Stimulated activated effector memory CD8-positive, alpha-beta T cell treated with anti-CD3 and anti-CD28 coated beads, Interleukin-12 subunit alpha, Interleukin-12 subunit beta, amount 100 ng/mL, for 72 hours (primary cell): ENCODE measurements at regions not wholly inside any gene's neighbourhood (a gene's known extent, or its start where the extent isn't known, plus 50 kb on each side); places are given as distances from the start of the nearest gene placed in this dataset.
A peak's percentile ranks its signal among the peaks of the same experiment; 100 is the strongest.

ENCODE experiments used
- ATAC-seq: fragments of 150-1000 bp; cut with Tn5 transposase; 2 replicates; pipeline ENCODE4 v1.10.0; 2021
- DNase-seq, 2 donors: peaks; one replicate each; pipeline ENCODE4 v3.0.0; 2021 to 2022; ENCODE audit warnings: low spot score in 2 of 2
- H3K27ac Mint-ChIP-seq: one replicate; pipeline ENCODE4 v1.8.0; 2022; ENCODE audit warnings: mild to moderate bottlenecking, mixed read lengths
- H3K36me3 Mint-ChIP-seq: one replicate; pipeline ENCODE4 v1.8.0; 2022; ENCODE audit warnings: mild to moderate bottlenecking, mixed read lengths
- H3K4me1 Mint-ChIP-seq: one replicate; pipeline ENCODE4 v1.8.0; 2022; ENCODE audit warnings: mixed read lengths
- H3K4me3 Mint-ChIP-seq: one replicate; pipeline ENCODE4 v1.8.0; 2022; ENCODE audit warnings: mild to moderate bottlenecking, mixed read lengths
- H3K9me3 Mint-ChIP-seq: one replicate; pipeline ENCODE4 v1.8.0; 2022; ENCODE audit warnings: mixed read lengths

GRCh38 chr11:115587718-115588342, 83.6 kb upstream of the CADM1 start:
- H3K27ac Mint-ChIP-seq: no peak overlapping the region
- DNase-seq: no peak
- H3K4me1 Mint-ChIP-seq: no peaks in the 10 kb centered on the region
- no peak overlapping the region for H3K4me3 Mint-ChIP-seq
- peaks cover 6% of the 10 kb centered on the region for H3K9me3 Mint-ChIP-seq
- H3K36me3 Mint-ChIP-seq: no peaks in the 10 kb centered on the region
- no peak for ATAC-seq

GRCh38 chr11:115585361-115586024, 81.3 kb upstream of the CADM1 start:
- peak in 1 of 2 donors; percentile 57 for DNase-seq

GRCh38 chr11:115581871-115582639, 77.8 kb upstream of the CADM1 start:
- no peak overlapping the region for H3K4me3 Mint-ChIP-seq
- H3K9me3 Mint-ChIP-seq: no peaks in the 10 kb centered on the region
- no peaks in the 10 kb centered on the region for H3K36me3 Mint-ChIP-seq
- no peak overlapping the region for H3K27ac Mint-ChIP-seq
- no peak for DNase-seq
- no peaks in the 10 kb centered on the region for H3K4me1 Mint-ChIP-seq
- no peak for ATAC-seq

More at GRCh38 chr11:115585361-115586024, 81.3 kb upstream of the CADM1 start:
- ATAC-seq: peak; percentile 93
- Mint-ChIP-seq H3K36me3 (no peaks in the 10 kb centered on the region), H3K4me1 (no peaks in the 10 kb centered on the region), H3K4me3 (no peak overlapping the region), H3K9me3 (peaks cover 6% of the 10 kb centered on the region), H3K27ac (no peak overlapping the region)

- H3K4me3 Mint-ChIP-seq: no peak overlapping the region
- DNase-seq: no peak
- no peaks in the 10 kb centered on the region for H3K9me3 Mint-ChIP-seq
- no peaks in the 10 kb centered on the region for H3K4me1 Mint-ChIP-seq
- ATAC-seq: no peak
- no peak overlapping the region for H3K27ac Mint-ChIP-seq
- no peaks in the 10 kb centered on the region for H3K36me3 Mint-ChIP-seq
Observed at GRCh38 chr11:115580927-115581680, 76.9 kb upstream of the CADM1 start.

GRCh38 chr11:115580416-115580815, 76.2 kb upstream of the CADM1 start:
- ATAC-seq (no peak), DNase-seq (no peak)
- Mint-ChIP-seq H3K9me3 (no peaks in the 10 kb centered on the region), H3K4me3 (no peak overlapping the region), H3K27ac (no peak overlapping the region), H3K4me1 (no peaks in the 10 kb centered on the region), H3K36me3 (no peaks in the 10 kb centered on the region)

GRCh38 chr11:115579181-115579825, 75.1 kb upstream of the CADM1 start:
- H3K36me3 Mint-ChIP-seq: no peaks in the 10 kb centered on the region
- DNase-seq (no peak), ATAC-seq (no peak)
- no peak overlapping the region for H3K27ac Mint-ChIP-seq
- no peak overlapping the region for H3K4me3 Mint-ChIP-seq
- peaks cover 3% of the 10 kb centered on the region for H3K9me3 Mint-ChIP-seq
- no peaks in the 10 kb centered on the region for H3K4me1 Mint-ChIP-seq

- DNase-seq (no peak), ATAC-seq (no peak)
- H3K36me3 Mint-ChIP-seq: no peaks in the 10 kb centered on the region
- no peaks in the 10 kb centered on the region for H3K4me1 Mint-ChIP-seq
- H3K4me3 Mint-ChIP-seq: no peak overlapping the region
- no peak overlapping the region for H3K27ac Mint-ChIP-seq
- H3K9me3 Mint-ChIP-seq: peaks cover 3% of the 10 kb centered on the region
Observed at GRCh38 chr11:115578275-115578674, 74.1 kb upstream of the CADM1 start.

- ATAC-seq: no peak
- peaks cover 3% of the 10 kb centered on the region for H3K9me3 Mint-ChIP-seq
- no peaks in the 10 kb centered on the region for H3K36me3 Mint-ChIP-seq
- DNase-seq: no peak
- H3K4me3 Mint-ChIP-seq: no peak overlapping the region
- H3K4me1 Mint-ChIP-seq: no peaks in the 10 kb centered on the region
- H3K27ac Mint-ChIP-seq: no peak overlapping the region
Observed at GRCh38 chr11:115577701-115578100, 73.5 kb upstream of the CADM1 start.

GRCh38 chr11:115576606-115577380, 72.6 kb upstream of the CADM1 start:
- no peaks in the 10 kb centered on the region for H3K4me1 Mint-ChIP-seq
- no peak overlapping the region for H3K27ac Mint-ChIP-seq
- DNase-seq: no peak
- no peak for ATAC-seq
- H3K9me3 Mint-ChIP-seq: peaks cover 3% of the 10 kb centered on the region
- no peak overlapping the region for H3K4me3 Mint-ChIP-seq
- no peaks in the 10 kb centered on the region for H3K36me3 Mint-ChIP-seq

GRCh38 chr11:115572551-115572950, 68.3 kb upstream of the CADM1 start:
- Mint-ChIP-seq H3K36me3 (no peaks in the 10 kb centered on the region), H3K27ac (no peak overlapping the region), H3K9me3 (peaks cover 3% of the 10 kb centered on the region), H3K4me1 (no peaks in the 10 kb centered on the region), H3K4me3 (no peak overlapping the region)
- DNase-seq (no peak), ATAC-seq (no peak)

- no peak for DNase-seq
- peak; percentile 25 for ATAC-seq
- no peak overlapping the region for H3K4me3 Mint-ChIP-seq
Observed at GRCh38 chr11:115566180-115566764, 62.1 kb upstream of the CADM1 start.

GRCh38 chr11:115564851-115565250, 60.6 kb upstream of the CADM1 start:
- no peak overlapping the region for H3K4me3 Mint-ChIP-seq
- H3K9me3 Mint-ChIP-seq: no peaks in the 10 kb centered on the region
- no peak for DNase-seq
- H3K36me3 Mint-ChIP-seq: no peaks in the 10 kb centered on the region
- no peak for ATAC-seq
- no peaks in the 10 kb centered on the region for H3K4me1 Mint-ChIP-seq
- no peak overlapping the region for H3K27ac Mint-ChIP-seq

More at GRCh38 chr11:115566180-115566764, 62.1 kb upstream of the CADM1 start:
- H3K4me1 Mint-ChIP-seq: no peaks in the 10 kb centered on the region
- no peaks in the 10 kb centered on the region for H3K9me3 Mint-ChIP-seq
- H3K36me3 Mint-ChIP-seq: no peaks in the 10 kb centered on the region
- H3K27ac Mint-ChIP-seq: no peak overlapping the region

- Mint-ChIP-seq H3K4me3 (no peak overlapping the region), H3K9me3 (no peaks in the 10 kb centered on the region), H3K4me1 (no peaks in the 10 kb centered on the region), H3K36me3 (no peaks in the 10 kb centered on the region), H3K27ac (no peak overlapping the region)
- DNase-seq (no peak), ATAC-seq (no peak)
Observed at GRCh38 chr11:115561116-115561515, 56.9 kb upstream of the CADM1 start.

- H3K9me3 Mint-ChIP-seq: no peaks in the 10 kb centered on the region
- no peak overlapping the region for H3K4me3 Mint-ChIP-seq
- no peaks in the 10 kb centered on the region for H3K36me3 Mint-ChIP-seq
- no peaks in the 10 kb centered on the region for H3K4me1 Mint-ChIP-seq
- ATAC-seq (no peak), DNase-seq (no peak)
- no peak overlapping the region for H3K27ac Mint-ChIP-seq
Observed at GRCh38 chr11:115558635-115559034, 54.4 kb upstream of the CADM1 start.
